22Rv1 (cell line): ENCODE measurements at regions not wholly inside any gene's neighbourhood (a gene's known extent, or its start where the extent isn't known, plus 50 kb on each side); places are given as distances from the start of the nearest gene placed in this dataset.
"Not testable (repeated sequence)": the region's sequence is repeated elsewhere in the genome, so short reads cannot be mapped to it uniquely, and the experiment has no call there.

Experiments
- H3K27ac ChIP-seq: fragments of 450-650 bp; 2 replicates; pipeline ENCODE4 v1.5.1; 2017
- ZFX ChIP-seq: fragments of 450-650 bp; IDR thresholded peaks from 2 replicates; pipeline ENCODE4 v1.6.1; 2017; ENCODE audit warnings: antibody characterized with exemption, borderline replicate concordance
- TF ChIP-seq, protein P1 (sequence below): fragments of 450-650 bp; IDR thresholded peaks from 2 replicates; pipeline ENCODE4 v1.5.1; 2017; ENCODE audit warnings: mild to moderate bottlenecking

DNA sequence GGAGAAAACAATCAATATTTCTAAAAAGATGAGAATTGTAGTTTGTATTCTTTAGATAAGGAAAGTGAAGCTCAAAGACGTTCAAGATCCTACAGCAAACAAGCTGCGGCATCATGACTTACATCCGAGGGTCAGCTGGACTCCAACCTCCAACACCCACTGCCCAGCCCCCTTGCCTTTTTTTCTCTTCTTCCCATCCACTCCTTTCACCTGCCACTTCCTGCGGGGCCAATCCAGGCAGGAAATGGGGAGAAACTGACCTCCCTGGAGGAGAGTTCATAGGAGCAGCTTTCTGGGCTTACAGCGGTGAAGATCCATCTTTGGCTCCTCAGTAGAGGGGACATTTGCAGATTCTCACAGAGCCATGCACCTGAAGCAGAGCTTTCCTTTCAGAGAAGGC lies 361.5 kb downstream of the PTPRU start:
- TF ChIP-seq, protein P1, sequence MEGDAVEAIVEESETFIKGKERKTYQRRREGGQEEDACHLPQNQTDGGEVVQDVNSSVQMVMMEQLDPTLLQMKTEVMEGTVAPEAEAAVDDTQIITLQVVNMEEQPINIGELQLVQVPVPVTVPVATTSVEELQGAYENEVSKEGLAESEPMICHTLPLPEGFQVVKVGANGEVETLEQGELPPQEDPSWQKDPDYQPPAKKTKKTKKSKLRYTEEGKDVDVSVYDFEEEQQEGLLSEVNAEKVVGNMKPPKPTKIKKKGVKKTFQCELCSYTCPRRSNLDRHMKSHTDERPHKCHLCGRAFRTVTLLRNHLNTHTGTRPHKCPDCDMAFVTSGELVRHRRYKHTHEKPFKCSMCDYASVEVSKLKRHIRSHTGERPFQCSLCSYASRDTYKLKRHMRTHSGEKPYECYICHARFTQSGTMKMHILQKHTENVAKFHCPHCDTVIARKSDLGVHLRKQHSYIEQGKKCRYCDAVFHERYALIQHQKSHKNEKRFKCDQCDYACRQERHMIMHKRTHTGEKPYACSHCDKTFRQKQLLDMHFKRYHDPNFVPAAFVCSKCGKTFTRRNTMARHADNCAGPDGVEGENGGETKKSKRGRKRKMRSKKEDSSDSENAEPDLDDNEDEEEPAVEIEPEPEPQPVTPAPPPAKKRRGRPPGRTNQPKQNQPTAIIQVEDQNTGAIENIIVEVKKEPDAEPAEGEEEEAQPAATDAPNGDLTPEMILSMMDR: no peak
- no peak for TF ChIP-seq ZFX
- H3K27ac ChIP-seq: no peak overlapping the region

DNA sequence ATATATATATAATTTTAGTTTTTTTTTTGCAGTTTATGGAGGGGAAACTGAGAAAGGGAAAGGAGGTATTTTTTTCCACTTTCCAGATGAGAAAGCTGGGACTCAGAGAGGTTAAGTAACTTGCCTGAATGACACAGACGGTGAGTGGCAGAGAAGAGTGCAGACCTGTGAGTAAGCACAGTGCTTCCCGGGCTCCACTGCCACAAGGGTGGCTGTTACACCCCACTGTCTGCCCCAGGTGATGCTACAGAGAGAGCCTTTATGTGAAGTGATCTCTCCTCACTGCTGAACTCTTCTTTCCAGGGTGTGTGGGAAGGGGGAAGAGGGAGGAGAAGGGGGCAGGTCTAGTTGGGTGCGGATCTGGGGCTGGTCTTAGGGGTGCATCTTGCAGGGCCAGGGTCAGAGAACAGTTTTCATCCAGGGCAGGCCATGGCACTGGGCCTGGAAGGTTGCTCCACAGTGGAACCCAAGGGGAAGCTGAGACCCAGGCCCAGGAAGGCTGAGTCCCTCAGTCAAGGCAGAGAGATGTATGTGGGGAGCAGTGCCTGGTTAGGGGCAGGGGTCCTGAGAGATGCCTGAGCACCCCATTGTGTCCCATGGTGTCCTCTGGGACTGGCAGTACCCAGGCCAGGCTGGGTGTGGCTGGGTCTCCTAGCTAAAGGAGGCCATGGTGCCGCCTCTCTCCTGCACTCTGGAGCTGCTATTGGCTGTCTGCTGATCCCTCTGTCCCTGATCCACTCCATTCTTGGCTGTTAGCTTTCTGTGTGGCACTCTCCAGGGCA lies 357.5 kb downstream of the PTPRU start:
- TF ChIP-seq ZFX: no peak
- TF ChIP-seq, protein P1: no peak

DNA sequence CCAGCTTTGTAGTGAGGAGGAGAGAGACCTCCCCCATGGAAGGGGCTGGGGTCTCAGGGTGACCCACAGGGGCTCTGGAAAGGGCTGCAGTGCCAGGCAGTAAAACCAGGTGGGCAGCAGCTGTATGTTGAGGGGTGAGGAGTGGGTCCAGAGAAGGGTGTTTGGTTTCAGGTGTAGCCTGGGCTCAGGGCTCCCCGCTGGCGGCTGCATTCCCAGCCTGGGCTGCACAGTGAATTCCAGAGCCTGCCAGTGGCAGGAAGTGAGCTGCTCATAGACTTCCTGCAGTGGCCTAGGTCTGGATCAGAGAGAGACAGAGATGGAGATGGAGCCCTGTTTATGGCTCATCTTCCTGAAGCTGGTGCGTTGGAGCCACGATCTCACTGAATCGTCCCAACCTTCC lies 356.4 kb downstream of the PTPRU start:
- no peak for TF ChIP-seq ZFX
- TF ChIP-seq, protein P1: no peak
- no peak overlapping the region for H3K27ac ChIP-seq

More for the DNA sequence above, 357.5 kb downstream of the PTPRU start:
- H3K27ac ChIP-seq: no peak overlapping the region

DNA sequence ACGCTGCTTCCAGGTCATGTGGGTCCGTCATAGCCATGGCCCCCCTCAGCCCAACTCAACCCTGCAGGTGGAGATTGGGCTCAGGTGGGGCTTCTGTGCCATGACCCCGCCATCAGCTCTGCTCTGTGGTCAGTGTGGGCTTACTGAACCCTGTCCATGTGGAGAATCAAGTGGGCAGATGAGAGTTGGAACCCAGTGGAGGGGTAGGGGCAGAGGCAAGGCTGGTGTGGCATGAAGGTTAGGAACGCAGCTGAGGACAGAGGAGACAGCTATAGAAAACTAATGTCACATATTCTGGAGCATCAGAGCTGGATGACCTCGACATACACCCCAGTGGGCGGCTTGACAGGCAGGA lies 355.9 kb downstream of the PTPRU start:
- H3K27ac ChIP-seq: no peak overlapping the region
- TF ChIP-seq, protein P1: no peak
- no peak for TF ChIP-seq ZFX

DNA sequence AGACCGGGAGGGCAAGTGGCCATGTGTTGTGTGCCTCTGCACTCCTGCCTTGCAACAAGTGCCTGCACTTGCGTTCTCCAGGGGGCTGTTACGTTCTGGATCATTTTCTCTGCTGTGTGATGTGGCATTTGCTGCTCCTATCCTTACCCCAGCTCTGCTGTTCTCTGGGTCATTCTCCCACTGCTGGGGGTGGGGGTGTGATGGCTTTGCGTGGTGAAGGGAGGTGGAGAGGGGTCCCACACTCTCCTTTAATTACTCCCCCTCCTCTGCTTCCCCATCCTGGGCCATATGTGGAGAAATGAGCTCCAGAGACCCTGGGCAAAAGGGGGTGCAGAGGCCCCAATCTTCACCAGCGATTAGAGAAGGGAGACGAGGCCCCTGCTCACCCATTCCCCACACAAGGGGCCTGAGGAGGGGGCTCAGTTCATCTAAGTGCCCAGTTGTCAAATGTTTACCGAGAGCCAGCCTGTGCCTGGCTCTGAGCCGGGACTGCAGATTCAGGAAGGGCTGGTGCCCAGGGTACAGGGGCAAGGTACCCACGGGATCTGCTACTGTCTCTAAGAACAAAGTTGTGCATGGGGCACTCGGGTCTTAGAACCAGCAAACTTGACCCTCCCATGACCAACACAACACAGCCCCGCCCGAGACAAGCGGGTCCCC lies 355.4 kb downstream of the PTPRU start:
- no peak for TF ChIP-seq ZFX
- TF ChIP-seq, protein P1: no peak
- H3K27ac ChIP-seq: no peak overlapping the region

DNA sequence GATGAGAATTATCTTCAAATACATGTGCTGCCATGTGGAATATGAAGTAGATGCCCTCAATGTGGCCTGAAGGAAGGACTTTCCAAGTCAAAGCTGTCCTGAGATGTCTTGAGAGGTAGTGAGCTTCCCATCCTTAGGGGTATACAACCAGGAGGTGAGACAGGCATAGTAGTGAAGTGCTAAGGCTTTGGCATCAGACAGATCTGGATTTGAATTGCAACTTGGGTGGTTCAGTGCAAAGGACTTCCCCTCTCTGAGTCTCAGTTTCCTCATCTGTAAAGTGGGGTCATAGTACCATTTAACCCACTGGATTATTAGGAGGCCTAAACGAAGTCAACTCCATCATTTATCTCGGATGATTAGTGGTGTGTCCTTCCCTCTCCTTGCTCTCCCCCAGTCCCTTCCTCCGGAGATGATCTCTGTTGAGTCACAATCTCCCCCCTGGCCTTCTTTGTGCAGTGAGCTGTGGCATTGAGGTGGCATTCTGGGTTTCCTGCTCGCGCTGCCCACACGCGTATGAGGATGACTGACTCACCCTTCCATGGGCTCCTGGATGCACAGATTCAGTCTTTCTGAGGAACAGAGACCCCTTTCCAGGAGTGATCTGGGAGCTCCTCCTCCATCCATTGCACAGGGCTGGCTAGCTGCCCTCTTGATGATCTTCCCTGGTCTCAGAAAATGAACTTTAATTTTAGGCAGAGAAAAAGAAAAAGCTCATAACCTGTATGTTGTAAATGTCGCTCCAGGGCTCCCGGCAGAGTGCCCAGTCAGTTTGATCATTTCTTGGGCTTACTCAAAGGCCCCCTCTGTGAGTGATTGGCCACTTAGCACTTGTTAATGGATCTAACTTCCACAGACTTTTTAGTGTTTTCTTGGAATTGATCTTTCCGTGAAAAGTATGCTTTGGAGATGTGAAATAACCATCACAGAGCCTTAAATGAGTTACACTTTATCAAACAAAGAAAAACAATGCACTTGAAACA lies 354.6 kb downstream of the PTPRU start:
- H3K27ac ChIP-seq: no peak overlapping the region
- TF ChIP-seq, protein P1: no peak
- no peak for TF ChIP-seq ZFX

DNA sequence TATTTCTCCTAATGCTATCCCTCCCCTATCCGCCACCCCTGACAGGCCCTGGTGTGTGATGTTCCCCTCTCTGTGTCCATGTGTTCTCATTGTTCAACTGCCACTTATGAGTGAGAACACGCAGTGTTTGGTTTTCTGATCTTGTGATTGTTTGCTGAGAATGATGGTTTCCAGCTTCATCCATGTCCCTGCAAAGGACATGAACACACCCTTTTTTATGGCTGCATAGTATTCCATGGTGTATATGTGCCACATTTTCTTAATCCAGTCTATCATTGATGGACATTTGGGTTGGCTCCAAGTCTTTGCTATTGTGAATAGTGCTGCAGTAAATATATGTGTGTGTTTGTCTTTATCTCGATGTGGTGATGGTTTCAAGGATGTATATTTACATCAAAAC lies 353.4 kb downstream of the PTPRU start:
- H3K27ac ChIP-seq: not testable (repeated sequence)
